Left ventricle myocardium superior (tissue), 1 donor: ENCODE measurements at regions not wholly inside any gene's neighbourhood (a gene's known extent, or its start where the extent isn't known, plus 50 kb on each side); places are given as distances from the start of the nearest gene placed in this dataset.

Experiments used
- ATAC-seq: fragments of 200-7000 bp; cut with Tn5 transposase; one replicate; pipeline ENCODE4 v1.9.1; 2020; ENCODE audit warnings: mild to moderate bottlenecking, moderate library complexity
- DNase-seq: peaks from one replicate; pipeline ENCODE4 v3.0.0-alpha.2; 2020
- intact Hi-C: fragments of 100-400 bp; cut with micrococcal nuclease; formaldehyde crosslinking; loops from one replicate; pipeline ENCODE4 v1.11.0; 2022
- donor health status: DM: no; HTN: yes; CAD: no; lungs with severe emphysema.

DNA sequence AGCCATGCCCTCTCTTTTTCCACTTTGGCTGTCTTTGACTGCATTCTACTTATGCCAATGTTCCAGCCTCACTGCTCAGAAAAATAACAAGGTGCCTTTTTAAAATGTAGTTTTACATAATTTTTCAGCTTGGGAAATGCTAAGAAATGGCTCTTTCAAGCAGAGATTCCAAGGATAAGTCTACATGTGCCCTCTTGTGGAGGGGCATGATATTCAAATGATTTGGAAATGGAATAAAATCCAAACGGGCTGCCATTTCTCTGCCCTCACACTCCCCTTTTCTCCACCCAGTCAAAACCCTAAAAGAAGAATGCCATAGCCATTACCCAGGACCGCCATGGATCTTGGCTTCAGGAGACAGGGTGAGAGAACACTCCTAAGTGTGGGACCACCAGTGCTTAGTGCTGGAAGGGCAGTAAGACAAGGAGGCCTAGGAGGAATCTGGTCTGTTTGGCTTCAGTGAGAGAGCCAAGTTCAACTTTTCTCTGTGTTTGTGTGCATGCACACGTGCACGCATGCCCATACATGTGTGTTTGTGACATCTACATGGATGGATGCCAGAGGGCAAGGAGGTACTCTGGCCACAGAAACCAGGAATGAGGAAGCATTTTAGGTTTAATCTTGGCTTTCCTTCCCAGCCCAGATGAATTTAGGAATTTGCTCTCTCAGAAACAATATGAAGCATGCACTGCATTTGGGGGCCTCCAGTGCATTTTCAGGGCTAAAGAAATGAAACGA lies 174.0 kb upstream of the SLC14A2 start:
- ATAC-seq (no peak), DNase-seq (no peak)
- intact Hi-C loops, result no loop called here

GRCh38 chr18:45444040-45444439 lies 171.2 kb upstream of the SLC14A2 start:
- DNase-seq, result no peak
- ATAC-seq, result no peak
- intact Hi-C loops, result no loop called here

DNA sequence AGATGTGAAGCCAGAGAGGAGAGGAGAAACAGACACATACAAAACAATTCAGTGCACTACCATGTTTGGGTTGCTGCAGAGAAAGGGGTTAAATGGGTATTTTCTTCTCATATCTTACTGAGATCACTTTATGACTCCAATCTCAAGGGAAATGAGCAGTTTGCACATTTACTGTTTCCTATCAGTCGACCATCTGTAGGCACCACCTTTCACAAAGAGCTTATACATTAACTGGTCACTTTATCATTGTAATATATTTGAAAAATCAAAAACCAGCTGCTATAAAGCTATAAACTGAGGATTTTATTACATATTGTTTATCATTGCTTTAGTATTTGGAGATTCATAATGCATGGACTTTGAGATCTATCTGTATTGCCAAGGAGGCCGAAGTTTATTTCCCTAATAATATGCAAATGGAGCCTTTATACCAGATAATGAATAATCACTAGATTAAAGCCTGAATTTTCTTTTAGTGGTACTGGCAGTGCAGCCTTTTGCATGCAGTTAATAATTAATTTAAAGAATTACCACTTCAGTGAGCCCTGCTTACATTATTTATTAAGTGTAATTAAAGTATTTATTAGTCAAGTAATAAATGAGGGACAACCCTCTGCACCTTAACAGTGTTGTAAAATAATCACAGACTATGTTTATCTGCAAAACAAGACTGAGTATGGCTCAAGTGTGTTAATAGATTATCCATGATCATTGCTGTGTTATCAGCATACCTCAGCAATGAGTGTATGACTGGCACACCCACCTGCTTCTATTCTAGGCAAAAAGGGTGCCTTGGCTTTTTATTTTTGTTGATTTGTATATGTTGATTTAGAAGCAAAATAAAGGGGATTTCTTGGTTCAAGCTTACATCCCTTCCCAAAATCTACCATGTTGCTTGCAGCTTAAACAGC lies 167.7 kb upstream of the SLC14A2 start:
- ATAC-seq (no peak), DNase-seq (no peak)
- intact Hi-C loops, result no loop called here

GRCh38 chr18:45448871-45449270 lies 166.4 kb upstream of the SLC14A2 start:
- DNase-seq (no peak), ATAC-seq (no peak)
- intact Hi-C loops, result no loop called here

- intact Hi-C loops, result no loop called here
- ATAC-seq (peak; percentile 89), DNase-seq (peak; percentile 67)
Measured at GRCh38 chr18:45449418-45450227, 165.7 kb upstream of the SLC14A2 start.

- DNase-seq, result peak; percentile 34
- ATAC-seq, result peak; percentile 97
- intact Hi-C loops, result no loop called here
Measured at GRCh38 chr18:45456090-45457021, 158.9 kb upstream of the SLC14A2 start.

DNA sequence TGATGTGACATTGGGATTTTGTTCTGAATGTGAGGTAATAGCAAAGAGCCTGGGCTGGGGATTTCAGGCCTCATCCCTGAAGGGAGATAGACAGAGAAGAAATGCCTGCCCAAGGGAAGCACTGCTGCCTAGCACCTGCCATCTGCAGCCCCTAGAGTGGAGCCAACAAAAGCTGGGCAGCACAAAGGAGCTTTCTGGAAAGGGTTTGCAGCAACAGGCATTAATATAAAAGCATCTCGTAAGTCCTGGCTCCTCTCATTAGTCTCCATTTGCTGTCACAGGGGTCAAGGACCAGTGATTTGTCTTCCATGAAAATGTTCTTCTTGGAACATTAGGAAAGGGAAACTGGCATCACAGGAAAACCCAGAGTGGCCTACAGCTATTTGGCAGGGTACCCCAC lies 157.2 kb upstream of the SLC14A2 start:
- DNase-seq (no peak), ATAC-seq (no peak)
- intact Hi-C loops, result no loop called here

- ATAC-seq, result no peak
- DNase-seq, result no peak
- intact Hi-C loops, result no loop called here
Measured at GRCh38 chr18:45462179-45462578, 153.1 kb upstream of the SLC14A2 start.

- DNase-seq (no peak), ATAC-seq (no peak)
- intact Hi-C loops, result no loop called here
Measured at GRCh38 chr18:45463451-45463850, 151.8 kb upstream of the SLC14A2 start.

- DNase-seq, result peak; percentile 45
- peak; percentile 68 for ATAC-seq
- intact Hi-C loops, result no loop called here
Measured at GRCh38 chr18:45464619-45465018, 150.7 kb upstream of the SLC14A2 start.

- DNase-seq, result no peak
- peak; percentile 47 for ATAC-seq
- intact Hi-C loops, result no loop called here
Measured at GRCh38 chr18:45467293-45467692, 148.0 kb upstream of the SLC14A2 start.

GRCh38 chr18:45467945-45468344 lies 147.3 kb upstream of the SLC14A2 start:
- ATAC-seq (no peak), DNase-seq (no peak)
- intact Hi-C loops, result no loop called here

DNA sequence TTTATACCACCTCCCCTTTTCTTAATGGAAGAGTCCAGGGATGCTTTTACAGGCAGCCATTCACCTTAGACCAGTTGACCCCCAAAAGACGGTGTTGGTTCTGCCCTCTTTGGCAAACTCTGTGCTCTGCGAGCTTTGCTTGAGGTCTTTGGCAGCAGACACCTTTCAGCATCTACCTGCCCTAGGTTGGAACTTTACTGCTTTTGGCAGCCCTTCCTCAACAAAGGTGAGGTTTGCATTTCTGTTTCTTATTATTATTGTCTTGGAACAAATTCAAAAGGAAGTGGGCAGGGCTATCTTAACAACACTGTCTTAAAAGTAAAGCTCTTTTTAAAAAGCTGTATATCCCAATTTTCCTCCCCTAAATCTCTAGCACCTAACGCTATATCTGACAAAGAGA lies 136.4 kb upstream of the SLC14A2 start:
- intact Hi-C loops, result no loop called here
- DNase-seq (no peak), ATAC-seq (no peak)

DNA sequence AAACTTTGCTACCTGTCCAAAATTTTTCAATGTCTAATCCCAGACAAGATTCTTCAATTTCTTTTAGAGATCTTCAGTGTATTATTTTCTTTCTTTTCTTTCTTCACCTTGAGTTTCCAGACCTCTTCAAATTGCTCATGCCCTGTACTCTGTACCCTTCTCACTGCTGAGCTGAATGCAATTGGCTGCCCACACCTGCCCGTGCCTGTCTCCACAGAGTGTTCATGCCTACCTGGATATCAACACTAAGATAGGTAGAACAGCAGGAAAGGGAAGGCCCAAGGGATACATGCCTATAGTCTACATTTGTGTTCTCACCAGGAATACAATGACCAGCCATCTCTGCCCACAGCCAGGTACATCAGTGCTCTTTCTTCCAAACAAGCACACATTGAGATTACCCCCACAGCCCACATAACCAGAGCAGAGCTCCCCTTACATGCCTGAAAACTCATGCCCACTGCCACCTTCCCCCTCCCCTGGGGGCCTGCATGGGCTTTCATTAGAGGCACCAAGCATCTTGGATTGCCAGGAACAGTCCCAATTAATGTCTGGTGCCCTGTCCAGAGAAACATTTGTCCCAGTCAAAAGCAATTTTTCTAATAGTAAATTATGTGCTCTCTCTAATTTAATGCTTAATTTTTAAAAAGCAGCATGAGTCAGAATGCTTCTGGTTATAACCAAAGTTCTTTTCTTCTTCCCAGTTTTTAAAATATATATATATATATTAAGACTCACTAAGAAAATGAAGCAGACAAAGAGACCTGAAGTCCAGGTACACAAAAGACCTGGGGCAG lies 134.9 kb upstream of the SLC14A2 start:
- intact Hi-C loops, result no loop called here
- DNase-seq (no peak), ATAC-seq (no peak)

DNA sequence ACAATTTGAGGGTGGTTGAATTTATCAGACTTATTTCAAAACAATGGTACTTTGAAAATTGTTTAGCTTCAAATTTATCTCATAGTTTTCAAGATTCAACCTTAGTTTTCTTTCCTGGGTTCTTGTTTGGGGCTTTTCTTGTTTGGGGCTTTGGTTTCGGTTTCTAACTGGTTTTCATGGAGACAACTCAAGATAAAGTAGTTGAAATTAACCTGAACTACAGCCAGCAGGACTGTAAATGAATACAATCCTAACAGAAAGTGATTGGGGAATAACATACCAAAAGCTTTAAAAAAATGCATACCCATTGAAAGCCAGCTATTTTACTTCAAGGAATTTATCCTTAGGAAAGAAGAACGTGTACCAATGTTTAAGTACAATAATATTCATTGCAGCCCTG lies 133.5 kb upstream of the SLC14A2 start:
- DNase-seq (no peak), ATAC-seq (no peak)
- intact Hi-C loops, result no loop called here

GRCh38 chr18:45482286-45482685 lies 133.0 kb upstream of the SLC14A2 start:
- intact Hi-C loops, result no loop called here
- ATAC-seq, result no peak
- no peak for DNase-seq

DNA sequence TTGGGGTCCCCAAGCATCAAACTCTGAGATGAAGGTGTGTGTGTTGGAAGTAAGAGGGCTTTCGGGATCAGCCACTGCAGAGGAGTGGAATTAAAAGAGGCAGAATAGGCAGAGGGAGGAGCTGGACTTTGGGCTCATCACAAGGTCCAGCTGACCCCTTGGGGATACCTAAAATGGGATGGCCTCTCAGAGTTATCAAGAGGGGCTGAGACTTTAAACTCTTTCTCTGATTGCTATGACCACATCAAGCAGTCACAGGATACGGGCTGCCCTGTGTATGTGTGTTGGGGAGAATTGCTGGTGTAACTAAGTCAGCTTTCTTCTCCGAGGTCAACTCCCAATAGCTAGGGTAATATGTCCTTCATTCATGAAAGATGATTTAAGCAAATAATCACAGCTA lies 127.7 kb upstream of the SLC14A2 start:
- DNase-seq (no peak), ATAC-seq (no peak)
- intact Hi-C loops, result no loop called here

GRCh38 chr18:45488645-45489044 lies 126.6 kb upstream of the SLC14A2 start:
- ATAC-seq, result peak; percentile 22
- no peak for DNase-seq
- intact Hi-C loops, result no loop called here
